ENCODE measurements at regions not wholly inside any gene's neighbourhood (a gene's known extent, or its start where the extent isn't known, plus 50 kb on each side); places are given as distances from the start of the nearest gene placed in this dataset.

DNA sequence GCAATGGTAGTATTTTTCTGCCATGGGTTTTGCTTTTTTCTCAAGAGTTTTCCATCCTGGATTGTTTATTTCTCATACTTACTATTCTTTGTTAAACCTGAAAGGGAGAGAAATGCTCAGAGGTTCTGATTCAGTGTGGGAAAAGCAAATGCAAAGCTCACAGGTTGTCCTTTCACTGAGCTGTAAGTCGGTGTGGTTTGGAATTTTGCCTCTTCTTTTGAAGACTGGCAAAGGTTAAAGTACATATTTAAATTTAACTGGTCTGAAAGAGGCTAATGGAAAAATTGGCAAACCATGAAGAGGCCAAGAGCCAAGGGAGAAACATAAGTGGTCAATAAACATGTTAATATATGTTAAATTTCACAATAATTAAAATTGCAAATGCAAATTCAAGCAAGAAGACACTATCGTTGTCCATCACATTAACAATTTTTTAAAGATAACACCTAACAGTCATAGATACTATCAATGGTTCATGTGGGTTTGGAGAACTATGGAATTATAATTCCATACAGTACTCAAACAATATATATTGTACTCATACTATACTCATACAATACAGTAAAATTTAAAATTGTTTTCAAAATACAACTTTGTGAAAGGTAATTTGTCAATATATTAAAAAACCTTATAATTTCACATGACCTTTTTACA lies 246.8 kb upstream of the STT3B start:
- Histone ChIP-seq H3K79me1 (ENCODE audit: low read length) (no peaks in the 10 kb centered on the region), H3K79me2 (ENCODE audit: control insufficient read depth, insufficient read depth, low read length) (no peaks in the 10 kb centered on the region), H3K27ac (ENCODE audit: low read depth, low read length) (no peak overlapping the region), H4K8ac (ENCODE audit: low read depth, low read length) (no peak overlapping the region), H3K18ac (ENCODE audit: low read length) (no peak overlapping the region), H3K23ac (ENCODE audit: low read length) (no peak overlapping the region), H3K36me3 (ENCODE audit: control insufficient read depth, insufficient read depth, low read length) (no peaks in the 10 kb centered on the region), H4K5ac (ENCODE audit: low read length) (no peak overlapping the region), H3K4me3 (ENCODE audit: low read length) (no peak overlapping the region), H2BK120ac (ENCODE audit: low read depth, low read length) (no peak overlapping the region), H2BK15ac (replicated peaks; ENCODE audit: low read depth) (no peak overlapping the region), H3K27me3 (ENCODE audit: insufficient read depth, low read length, poor library complexity) (no peaks in the 10 kb centered on the region), H3K4me1 (ENCODE audit: control insufficient read depth, low read depth, low read length) (no peaks in the 10 kb centered on the region), H2BK5ac (ENCODE audit: low read length) (no peak overlapping the region), H3K4me2 (ENCODE audit: low read length) (no peak overlapping the region), H3K56ac (ENCODE audit: low read length) (no peak overlapping the region), H2AK5ac (ENCODE audit: low read length) (no peak overlapping the region), H3K9ac (ENCODE audit: low read length) (no peak overlapping the region), H3K4ac (ENCODE audit: low read depth, low read length) (no peak overlapping the region)
- no peak for DNase-seq
- no CpG with 5 or more reads among the region's 2 CpGs for WGBS (ENCODE audit: extremely low coverage, insufficient coverage, low lambda C conversion rate)

DNA sequence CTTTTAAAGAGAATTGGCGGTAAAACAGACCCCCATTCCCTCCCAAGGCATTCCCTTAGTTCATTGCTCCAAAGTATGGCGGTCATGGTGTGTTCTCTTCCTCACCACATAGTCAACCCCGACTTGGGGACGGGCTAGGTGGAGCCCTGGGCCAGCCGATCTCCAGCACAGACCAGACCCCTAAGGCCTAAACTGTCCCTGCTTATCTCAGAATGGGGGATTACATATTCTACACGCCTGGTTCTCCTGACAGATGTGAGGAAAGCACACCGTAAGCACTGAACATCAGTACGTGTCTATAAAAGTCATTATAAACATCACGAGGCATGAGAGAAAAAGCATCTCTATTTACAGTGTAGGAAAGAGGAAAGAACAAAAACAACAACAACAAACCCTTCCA lies 244.5 kb upstream of the STT3B start:
- Histone ChIP-seq H3K79me2 (ENCODE audit: control insufficient read depth, insufficient read depth, low read length) (no peaks in the 10 kb centered on the region), H3K27ac (ENCODE audit: low read depth, low read length) (no peak overlapping the region)

DNA sequence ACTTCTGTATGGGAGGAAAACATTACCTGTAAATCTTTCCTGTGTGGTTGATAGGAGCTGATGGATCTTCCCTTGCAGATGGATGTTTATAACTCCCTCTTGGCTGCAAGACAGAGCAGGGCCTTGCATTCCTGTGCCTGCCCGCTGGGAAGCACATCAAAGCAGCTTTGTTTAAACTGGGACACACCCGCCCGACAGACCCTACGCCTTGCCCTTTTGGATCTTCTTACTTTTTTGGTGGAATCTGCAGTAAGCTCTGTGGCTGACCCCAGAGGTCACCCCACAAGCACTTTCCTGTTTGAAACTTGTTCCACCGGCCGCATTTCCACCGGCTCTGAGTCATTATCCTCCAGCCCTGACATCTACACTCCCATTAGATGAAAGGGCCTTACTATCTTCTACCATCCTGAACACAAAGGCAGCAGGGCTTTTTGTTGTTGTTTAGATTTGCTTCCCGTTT lies 244.1 kb upstream of the STT3B start:
- Histone ChIP-seq H3K27me3 (ENCODE audit: insufficient read depth, low read length, poor library complexity) (no peaks in the 10 kb centered on the region), H3K18ac (ENCODE audit: low read length) (peak overlapping the region; percentile 13), H3K23ac (ENCODE audit: low read length) (no peak overlapping the region), H3K9ac (ENCODE audit: low read length) (no peak overlapping the region), H3K4me2 (ENCODE audit: low read length) (no peak overlapping the region), H3K36me3 (ENCODE audit: control insufficient read depth, insufficient read depth, low read length) (no peaks in the 10 kb centered on the region), H3K56ac (ENCODE audit: low read length) (no peak overlapping the region), H2AK5ac (ENCODE audit: low read length) (no peak overlapping the region), H3K4me1 (ENCODE audit: control insufficient read depth, low read depth, low read length) (no peaks in the 10 kb centered on the region), H3K27ac (ENCODE audit: low read depth, low read length) (no peak overlapping the region), H3K4me3 (ENCODE audit: low read length) (no peak overlapping the region), H2BK15ac (replicated peaks; ENCODE audit: low read depth) (no peak overlapping the region), H3K79me1 (ENCODE audit: low read length) (no peaks in the 10 kb centered on the region), H2BK120ac (ENCODE audit: low read depth, low read length) (no peak overlapping the region), H4K8ac (ENCODE audit: low read depth, low read length) (no peak overlapping the region), H3K79me2 (ENCODE audit: control insufficient read depth, insufficient read depth, low read length) (no peaks in the 10 kb centered on the region), H2BK5ac (ENCODE audit: low read length) (no peak overlapping the region), H3K4ac (ENCODE audit: low read depth, low read length) (no peak overlapping the region), H4K5ac (ENCODE audit: low read length) (no peak overlapping the region)
- no CpG with 5 or more reads among the region's 8 CpGs for WGBS (ENCODE audit: extremely low coverage, insufficient coverage, low lambda C conversion rate)
- DNase-seq: peak; percentile 75

More for the DNA sequence above, 244.5 kb upstream of the STT3B start:
- Histone ChIP-seq H3K4me1 (ENCODE audit: control insufficient read depth, low read depth, low read length) (no peaks in the 10 kb centered on the region), H3K4me3 (ENCODE audit: low read length) (no peak overlapping the region), H3K36me3 (ENCODE audit: control insufficient read depth, insufficient read depth, low read length) (no peaks in the 10 kb centered on the region), H2BK5ac (ENCODE audit: low read length) (no peak overlapping the region), H3K56ac (ENCODE audit: low read length) (no peak overlapping the region), H2BK120ac (ENCODE audit: low read depth, low read length) (no peak overlapping the region), H2BK15ac (replicated peaks; ENCODE audit: low read depth) (no peak overlapping the region), H4K8ac (ENCODE audit: low read depth, low read length) (no peak overlapping the region), H3K9ac (ENCODE audit: low read length) (no peak overlapping the region), H3K27me3 (ENCODE audit: insufficient read depth, low read length, poor library complexity) (no peaks in the 10 kb centered on the region), H3K79me1 (ENCODE audit: low read length) (no peaks in the 10 kb centered on the region), H3K18ac (ENCODE audit: low read length) (peak overlapping the region; percentile 11), H3K23ac (ENCODE audit: low read length) (no peak overlapping the region), H3K4ac (ENCODE audit: low read depth, low read length) (no peak overlapping the region), H2AK5ac (ENCODE audit: low read length) (no peak overlapping the region), H4K5ac (ENCODE audit: low read length) (no peak overlapping the region), H3K4me2 (ENCODE audit: low read length) (no peak overlapping the region)
- no peak for DNase-seq
- no CpG with 5 or more reads among the region's 9 CpGs for WGBS (ENCODE audit: extremely low coverage, insufficient coverage, low lambda C conversion rate)

DNA sequence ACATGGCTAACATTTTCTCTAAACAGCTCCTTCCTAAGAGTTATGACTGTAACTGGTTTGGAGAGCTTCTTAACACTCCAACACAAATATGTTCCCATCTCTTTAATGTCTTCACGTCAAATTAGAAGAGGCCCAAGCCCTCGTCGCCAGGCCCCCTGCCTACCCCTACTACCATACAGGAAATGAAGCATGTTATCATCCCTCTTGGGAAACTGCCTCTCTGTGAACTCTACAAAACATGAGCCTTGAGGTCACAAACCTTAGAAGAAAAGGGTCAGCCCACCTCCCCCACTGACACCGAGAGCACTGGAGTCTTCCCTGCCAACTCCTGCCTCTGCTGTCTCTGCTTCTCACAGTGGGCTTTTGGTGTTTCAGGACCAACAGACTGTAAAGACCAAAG lies 243.1 kb upstream of the STT3B start:
- Histone ChIP-seq H3K79me1 (ENCODE audit: low read length) (no peaks in the 10 kb centered on the region), H3K4me2 (ENCODE audit: low read length) (no peak overlapping the region), H3K27ac (ENCODE audit: low read depth, low read length) (no peak overlapping the region), H2BK120ac (ENCODE audit: low read depth, low read length) (no peak overlapping the region), H2BK15ac (replicated peaks; ENCODE audit: low read depth) (peak overlapping the region; percentile 75), H2BK5ac (ENCODE audit: low read length) (no peak overlapping the region), H4K5ac (ENCODE audit: low read length) (no peak overlapping the region), H3K27me3 (ENCODE audit: insufficient read depth, low read length, poor library complexity) (no peaks in the 10 kb centered on the region), H3K4me1 (ENCODE audit: control insufficient read depth, low read depth, low read length) (peaks cover under 1% of the 10 kb centered on the region), H3K23ac (ENCODE audit: low read length) (no peak overlapping the region), H3K56ac (ENCODE audit: low read length) (no peak overlapping the region), H2AK5ac (ENCODE audit: low read length) (no peak overlapping the region), H4K8ac (ENCODE audit: low read depth, low read length) (no peak overlapping the region), H3K4ac (ENCODE audit: low read depth, low read length) (no peak overlapping the region), H3K18ac (ENCODE audit: low read length) (peak overlapping the region; percentile 66), H3K9ac (ENCODE audit: low read length) (no peak overlapping the region), H3K4me3 (ENCODE audit: low read length) (no peak overlapping the region), H3K36me3 (ENCODE audit: control insufficient read depth, insufficient read depth, low read length) (no peaks in the 10 kb centered on the region), H3K79me2 (ENCODE audit: control insufficient read depth, insufficient read depth, low read length) (no peaks in the 10 kb centered on the region)
- no CpG with 5 or more reads among the region's 4 CpGs for WGBS (ENCODE audit: extremely low coverage, insufficient coverage, low lambda C conversion rate)
- no peak for DNase-seq

DNA sequence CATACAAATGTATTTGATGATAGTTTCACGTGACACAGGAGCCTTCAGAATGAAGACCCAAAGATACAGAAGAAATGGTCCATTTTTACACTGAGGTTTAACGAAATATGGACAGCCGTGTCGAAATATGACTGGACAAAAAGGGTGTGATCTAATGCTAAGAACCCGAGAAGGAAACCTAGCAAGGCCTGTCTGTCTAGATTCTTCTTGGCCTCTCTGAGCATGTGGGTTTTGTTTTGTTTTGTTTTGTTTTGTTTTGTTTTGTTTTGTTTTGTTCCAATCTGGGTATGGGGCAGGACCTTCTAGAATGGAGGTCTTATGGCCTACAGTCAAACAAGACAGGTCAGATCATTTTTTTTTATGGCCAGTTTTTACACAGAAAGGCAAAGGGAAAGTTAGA lies 242.7 kb upstream of the STT3B start:
- Histone ChIP-seq H3K79me2 (ENCODE audit: control insufficient read depth, insufficient read depth, low read length) (no peaks in the 10 kb centered on the region), H3K56ac (ENCODE audit: low read length) (no peak overlapping the region), H4K8ac (ENCODE audit: low read depth, low read length) (no peak overlapping the region), H3K4me2 (ENCODE audit: low read length) (no peak overlapping the region), H3K36me3 (ENCODE audit: control insufficient read depth, insufficient read depth, low read length) (no peaks in the 10 kb centered on the region), H4K5ac (ENCODE audit: low read length) (no peak overlapping the region), H3K4me3 (ENCODE audit: low read length) (no peak overlapping the region), H3K18ac (ENCODE audit: low read length) (no peak overlapping the region), H2AK5ac (ENCODE audit: low read length) (no peak overlapping the region), H2BK15ac (replicated peaks; ENCODE audit: low read depth) (no peak overlapping the region), H2BK120ac (ENCODE audit: low read depth, low read length) (no peak overlapping the region), H3K79me1 (ENCODE audit: low read length) (no peaks in the 10 kb centered on the region), H3K4me1 (ENCODE audit: control insufficient read depth, low read depth, low read length) (peaks cover 2% of the 10 kb centered on the region), H3K23ac (ENCODE audit: low read length) (no peak overlapping the region), H3K27me3 (ENCODE audit: insufficient read depth, low read length, poor library complexity) (no peaks in the 10 kb centered on the region), H2BK5ac (ENCODE audit: low read length) (no peak overlapping the region), H3K4ac (ENCODE audit: low read depth, low read length) (no peak overlapping the region), H3K27ac (ENCODE audit: low read depth, low read length) (no peak overlapping the region), H3K9ac (ENCODE audit: low read length) (no peak overlapping the region)
- WGBS (ENCODE audit: extremely low coverage, insufficient coverage, low lambda C conversion rate): no CpG with 5 or more reads among the region's 5 CpGs
- no peak for DNase-seq

DNA sequence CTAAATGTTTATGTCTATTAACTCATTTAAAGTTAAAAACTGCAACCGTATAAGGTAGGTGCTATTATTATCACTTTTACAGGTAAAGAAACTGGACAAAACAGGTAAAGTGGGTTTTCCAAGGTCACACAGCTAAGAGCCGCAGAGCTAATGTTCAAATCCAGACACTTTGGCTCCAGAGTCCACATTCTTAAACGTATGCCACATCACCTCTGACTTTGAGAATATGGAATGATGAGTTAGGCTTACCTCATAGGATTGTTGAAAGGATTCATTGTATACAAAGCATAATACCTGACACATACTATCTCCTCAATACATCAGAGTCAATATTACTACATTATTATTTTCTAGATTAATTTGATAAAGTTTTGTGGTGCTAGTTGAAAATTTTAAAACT lies 240.9 kb upstream of the STT3B start:
- no peak overlapping the region for H3K4ac ChIP-seq (ENCODE audit: low read depth, low read length)
- no peak overlapping the region for H3K23ac ChIP-seq (ENCODE audit: low read length)
- WGBS (ENCODE audit: extremely low coverage, insufficient coverage, low lambda C conversion rate): no CpG with 5 or more reads among the region's 3 CpGs
- H4K5ac ChIP-seq (ENCODE audit: low read length): no peak overlapping the region
- no peaks in the 10 kb centered on the region for H3K36me3 ChIP-seq (ENCODE audit: control insufficient read depth, insufficient read depth, low read length)
- no peak overlapping the region for H3K18ac ChIP-seq (ENCODE audit: low read length)
- H3K27me3 ChIP-seq (ENCODE audit: insufficient read depth, low read length, poor library complexity): no peaks in the 10 kb centered on the region
- H3K4me3 ChIP-seq (ENCODE audit: low read length): no peak overlapping the region
- H3K9ac ChIP-seq (ENCODE audit: low read length): no peak overlapping the region
- H2BK120ac ChIP-seq (ENCODE audit: low read depth, low read length): no peak overlapping the region
- H4K8ac ChIP-seq (ENCODE audit: low read depth, low read length): no peak overlapping the region
- no peak overlapping the region for H2BK5ac ChIP-seq (ENCODE audit: low read length)
- no peak overlapping the region for H2BK15ac ChIP-seq (replicated peaks; ENCODE audit: low read depth)
- H3K56ac ChIP-seq (ENCODE audit: low read length): no peak overlapping the region
- DNase-seq: no peak
- H3K4me1 ChIP-seq (ENCODE audit: control insufficient read depth, low read depth, low read length): peaks cover 2% of the 10 kb centered on the region
- H3K79me1 ChIP-seq (ENCODE audit: low read length): no peaks in the 10 kb centered on the region
- no peaks in the 10 kb centered on the region for H3K79me2 ChIP-seq (ENCODE audit: control insufficient read depth, insufficient read depth, low read length)
- no peak overlapping the region for H3K4me2 ChIP-seq (ENCODE audit: low read length)
- H3K27ac ChIP-seq (ENCODE audit: low read depth, low read length): no peak overlapping the region
- no peak overlapping the region for H2AK5ac ChIP-seq (ENCODE audit: low read length)
